Panc1 (cell line): ENCODE measurements at regions not wholly inside any gene's neighbourhood (a gene's known extent, or its start where the extent isn't known, plus 50 kb on each side); places are given as distances from the start of the nearest gene placed in this dataset.

ENCODE experiments used
- ATAC-seq: fragments of 200-7000 bp; cut with Tn5 transposase; 2 replicates; pipeline ENCODE4 v1.9.1; 2020; ENCODE audit warnings: mild to moderate bottlenecking, moderate library complexity
- BruUV-seq: library from RNA; stranded (reverse); fragments of 400-500 nt; replicated peaks from 2 replicates; lab custom pipeline; 2021; lab: Mats Ljungman, UMichigan
- CTCF ChIA-PET: fragments of 300-600 bp; sonication (Branson Sonifier 250); formaldehyde crosslinking; loops from one replicate; lab custom pipeline; 2022; ENCODE audit warnings: antibody characterized with exemption; lab: Charles Lee
- POLR2A ChIA-PET: fragments of 300-600 bp; sonication (Branson Sonifier 250); formaldehyde crosslinking; loops from one replicate; lab custom pipeline; 2022; ENCODE audit warnings: antibody characterized with exemption; lab: Charles Lee
- DNase-seq: peaks from one replicate; pipeline ENCODE4 v3.0.0-alpha.2; 2010; ENCODE audit warnings: low read depth, low spot score
- H3K27ac ChIP-seq: 2 replicates; pipeline ENCODE4 v1.5.1; 2011; ENCODE audit warnings: mild to moderate bottlenecking, low read length, inconsistent platforms
- H3K27me3 ChIP-seq: fragments of 200-500 bp; sonication (Bioruptor generic); 2 replicates; pipeline ENCODE4 v1.6.0; 2014; ENCODE audit warnings: low read length, inconsistent platforms; ENCODE audit not compliant: control insufficient read depth, insufficient read depth
- H3K36me3 ChIP-seq: fragments of 200-500 bp; sonication (Bioruptor generic); 2 replicates; pipeline ENCODE4 v1.5.1; 2014; ENCODE audit warnings: inconsistent platforms, mild to moderate bottlenecking, low read length, moderate library complexity; ENCODE audit not compliant: control insufficient read depth, insufficient read depth
- H3K4me1 ChIP-seq: 2 replicates; pipeline ENCODE4 v1.5.1; 2011; ENCODE audit warnings: inconsistent platforms, mild to moderate bottlenecking, low read length, moderate library complexity; ENCODE audit not compliant: control insufficient read depth, insufficient read depth
- H3K4me3 ChIP-seq, 2 experiments: 2 replicates each; pipeline ENCODE4 v1.5.1; 2011 to 2012; ENCODE audit warnings: low read depth in 2 of 2, low read length in 2 of 2, mild to moderate bottlenecking in 2 of 2, inconsistent platforms in 1 of 2, moderate library complexity in 1 of 2
- H3K9me3 ChIP-seq: fragments of 200-500 bp; sonication (Bioruptor generic); 2 replicates; pipeline ENCODE4 v1.5.1; 2014; ENCODE audit warnings: low read depth, mild to moderate bottlenecking, inconsistent platforms, low read length, moderate library complexity; ENCODE audit not compliant: control insufficient read depth, insufficient read depth
- POLR2AphosphoS5 ChIP-seq: IDR thresholded peaks from 2 replicates; pipeline ENCODE4 v1.6.1; 2012; ENCODE audit warnings: mild to moderate bottlenecking, low read depth, low read length, moderate library complexity
- SIN3A ChIP-seq: IDR thresholded peaks from 2 replicates; pipeline ENCODE4 v1.6.1; 2012; ENCODE audit warnings: low read depth, mild to moderate bottlenecking, low read length, moderate library complexity, borderline replicate concordance; ENCODE audit not compliant: insufficient read depth
- TCF7L2 ChIP-seq: IDR thresholded peaks from 2 replicates; pipeline ENCODE4 v1.6.1; 2011; ENCODE audit warnings: mild to moderate bottlenecking, low read depth, low read length, inconsistent platforms
- in situ Hi-C: cut with HindIII; loops from 2 replicates; pipeline ENCODE4 v1.10.0; 2016; ENCODE audit warnings: low sequenced_read_pairs, low pct_unique_long_range_greater_than_20kb
- intact Hi-C: fragments of 100-400 bp; cut with micrococcal nuclease; formaldehyde crosslinking; loops from one replicate; pipeline ENCODE4 v1.10.0; 2022; ENCODE audit not compliant: unreplicated experiment
- TF ChIP-seq, protein P1 (sequence below): fragments of 450-650 bp; IDR thresholded peaks from 2 replicates; pipeline ENCODE4 v1.5.1; 2017; ENCODE audit warnings: mild to moderate bottlenecking
- TF ChIP-seq, protein P2 (sequence below), 2 experiments: IDR thresholded peaks; 2 replicates each; pipeline ENCODE4 v1.6.1; 2011 to 2012; ENCODE audit warnings: low read depth in 2 of 2, control low read depth in 1 of 2, low read length in 1 of 2, mild to moderate bottlenecking in 1 of 2, moderate library complexity in 1 of 2; ENCODE audit not compliant: insufficient read depth in 1 of 2

DNA sequence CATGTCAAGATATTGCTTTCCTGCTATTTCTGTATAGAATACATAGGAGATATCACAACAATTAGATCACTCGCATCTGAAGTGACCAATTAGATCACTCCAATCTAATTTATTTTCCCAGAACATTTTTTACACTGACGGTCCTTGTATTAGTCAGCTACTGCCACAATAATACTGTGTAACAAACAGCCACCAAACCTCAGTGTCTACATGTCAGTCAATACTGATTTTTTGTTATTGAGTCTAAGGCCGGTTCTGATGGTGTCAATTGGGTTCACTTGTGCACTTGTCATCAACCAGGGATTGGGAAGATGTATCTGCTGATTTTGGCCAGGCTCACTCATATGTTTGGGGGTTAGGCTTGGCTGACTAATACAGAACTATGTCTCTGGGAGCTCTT is 275.9 kb upstream of the NFE2L3 start:
- ATAC-seq, result no peak
- H3K4me3 ChIP-seq, result no peak overlapping the region
- no peak for DNase-seq
- intact Hi-C loops, result no loop called here
- CTCF ChIA-PET, result no interaction called here
- H3K27ac ChIP-seq, result no peak overlapping the region
- H3K4me1 ChIP-seq, result no peaks in the 10 kb centered on the region
- H3K27me3 ChIP-seq, result peaks cover 40% of the 10 kb centered on the region
- no peaks in the 10 kb centered on the region for H3K9me3 ChIP-seq
- TF ChIP-seq POLR2AphosphoS5, result no peak
- TF ChIP-seq TCF7L2, result no peak
- no peak for TF ChIP-seq SIN3A
- no peaks in the 10 kb centered on the region for H3K36me3 ChIP-seq
- in situ Hi-C loops, result no loop called here
- BruUV-seq, result no TSS peak
- POLR2A ChIA-PET, result no interaction called here

DNA sequence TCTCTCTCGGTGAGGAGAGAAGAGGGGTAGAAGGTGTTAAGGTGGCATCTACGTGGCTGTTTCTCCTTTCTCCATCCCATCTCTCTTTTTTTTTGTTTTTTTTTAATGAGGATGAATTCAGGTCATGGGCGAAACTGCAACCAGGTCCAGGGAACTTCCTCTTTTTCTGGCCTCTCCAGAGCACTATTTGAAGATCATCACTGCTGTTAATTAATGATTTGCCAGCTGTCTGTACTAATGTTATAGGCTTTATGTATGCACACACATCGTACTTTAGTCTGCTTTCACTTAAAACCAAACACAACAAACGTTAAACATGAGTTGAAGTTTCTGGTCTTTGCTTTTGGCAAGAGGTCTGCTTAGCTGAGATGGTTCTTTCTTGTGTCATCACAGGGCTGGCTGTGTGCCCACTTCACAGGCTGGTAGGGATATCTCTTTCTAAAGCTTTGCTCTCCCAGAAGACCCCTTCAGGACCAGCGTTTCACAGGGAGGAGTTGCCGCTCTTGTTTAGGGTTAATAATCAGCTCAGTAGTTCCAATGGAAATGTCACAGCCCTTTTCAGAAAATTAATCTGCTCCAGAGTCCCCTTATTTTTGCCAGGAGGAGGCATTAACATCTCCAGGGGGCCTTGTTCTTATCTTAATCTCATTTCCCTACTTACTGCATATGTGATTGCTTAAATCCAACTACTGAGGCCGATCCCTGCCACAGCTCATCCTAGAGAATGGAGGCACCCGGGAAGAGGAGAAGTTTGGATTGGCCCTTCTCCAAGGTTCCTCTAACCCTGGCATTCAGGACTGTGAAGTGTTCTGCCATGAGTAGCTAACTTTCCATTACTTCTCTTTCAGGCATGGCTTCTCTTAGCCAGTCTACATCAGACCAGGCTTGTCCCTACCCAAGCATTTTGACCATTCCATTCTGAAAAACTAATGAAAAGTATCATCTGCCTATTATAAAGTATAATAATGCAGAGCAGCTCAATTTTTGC is 273.9 kb upstream of the NFE2L3 start:
- TF ChIP-seq SIN3A (no peak), TCF7L2 (no peak)
- TF ChIP-seq, protein P1, sequence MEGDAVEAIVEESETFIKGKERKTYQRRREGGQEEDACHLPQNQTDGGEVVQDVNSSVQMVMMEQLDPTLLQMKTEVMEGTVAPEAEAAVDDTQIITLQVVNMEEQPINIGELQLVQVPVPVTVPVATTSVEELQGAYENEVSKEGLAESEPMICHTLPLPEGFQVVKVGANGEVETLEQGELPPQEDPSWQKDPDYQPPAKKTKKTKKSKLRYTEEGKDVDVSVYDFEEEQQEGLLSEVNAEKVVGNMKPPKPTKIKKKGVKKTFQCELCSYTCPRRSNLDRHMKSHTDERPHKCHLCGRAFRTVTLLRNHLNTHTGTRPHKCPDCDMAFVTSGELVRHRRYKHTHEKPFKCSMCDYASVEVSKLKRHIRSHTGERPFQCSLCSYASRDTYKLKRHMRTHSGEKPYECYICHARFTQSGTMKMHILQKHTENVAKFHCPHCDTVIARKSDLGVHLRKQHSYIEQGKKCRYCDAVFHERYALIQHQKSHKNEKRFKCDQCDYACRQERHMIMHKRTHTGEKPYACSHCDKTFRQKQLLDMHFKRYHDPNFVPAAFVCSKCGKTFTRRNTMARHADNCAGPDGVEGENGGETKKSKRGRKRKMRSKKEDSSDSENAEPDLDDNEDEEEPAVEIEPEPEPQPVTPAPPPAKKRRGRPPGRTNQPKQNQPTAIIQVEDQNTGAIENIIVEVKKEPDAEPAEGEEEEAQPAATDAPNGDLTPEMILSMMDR, result no peak
- TF ChIP-seq, protein P2, sequence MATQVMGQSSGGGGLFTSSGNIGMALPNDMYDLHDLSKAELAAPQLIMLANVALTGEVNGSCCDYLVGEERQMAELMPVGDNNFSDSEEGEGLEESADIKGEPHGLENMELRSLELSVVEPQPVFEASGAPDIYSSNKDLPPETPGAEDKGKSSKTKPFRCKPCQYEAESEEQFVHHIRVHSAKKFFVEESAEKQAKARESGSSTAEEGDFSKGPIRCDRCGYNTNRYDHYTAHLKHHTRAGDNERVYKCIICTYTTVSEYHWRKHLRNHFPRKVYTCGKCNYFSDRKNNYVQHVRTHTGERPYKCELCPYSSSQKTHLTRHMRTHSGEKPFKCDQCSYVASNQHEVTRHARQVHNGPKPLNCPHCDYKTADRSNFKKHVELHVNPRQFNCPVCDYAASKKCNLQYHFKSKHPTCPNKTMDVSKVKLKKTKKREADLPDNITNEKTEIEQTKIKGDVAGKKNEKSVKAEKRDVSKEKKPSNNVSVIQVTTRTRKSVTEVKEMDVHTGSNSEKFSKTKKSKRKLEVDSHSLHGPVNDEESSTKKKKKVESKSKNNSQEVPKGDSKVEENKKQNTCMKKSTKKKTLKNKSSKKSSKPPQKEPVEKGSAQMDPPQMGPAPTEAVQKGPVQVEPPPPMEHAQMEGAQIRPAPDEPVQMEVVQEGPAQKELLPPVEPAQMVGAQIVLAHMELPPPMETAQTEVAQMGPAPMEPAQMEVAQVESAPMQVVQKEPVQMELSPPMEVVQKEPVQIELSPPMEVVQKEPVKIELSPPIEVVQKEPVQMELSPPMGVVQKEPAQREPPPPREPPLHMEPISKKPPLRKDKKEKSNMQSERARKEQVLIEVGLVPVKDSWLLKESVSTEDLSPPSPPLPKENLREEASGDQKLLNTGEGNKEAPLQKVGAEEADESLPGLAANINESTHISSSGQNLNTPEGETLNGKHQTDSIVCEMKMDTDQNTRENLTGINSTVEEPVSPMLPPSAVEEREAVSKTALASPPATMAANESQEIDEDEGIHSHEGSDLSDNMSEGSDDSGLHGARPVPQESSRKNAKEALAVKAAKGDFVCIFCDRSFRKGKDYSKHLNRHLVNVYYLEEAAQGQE (IDR thresholded peaks at IDR 0.05; ENCODE audit: insufficient read depth in 1 of 2, low read depth in 2 of 2, low read length in 1 of 2), result no peak
- no peaks in the 10 kb centered on the region for H3K9me3 ChIP-seq
- H3K27ac ChIP-seq, result no peak overlapping the region
- ATAC-seq (no peak), DNase-seq (no peak)
- ChIA-PET POLR2A (interaction anchor here (0.6 kb wide), 1 partner anchor 556 kb away, joined by 6 read pairs; no protein-coding TSS in a partner anchor), CTCF (no interaction called here)
- no peak overlapping the region for H3K4me3 ChIP-seq
- H3K4me1 ChIP-seq, result no peaks in the 10 kb centered on the region
- H3K27me3 ChIP-seq, result peaks cover 42% of the 10 kb centered on the region
- in situ Hi-C loops (no loop called here), intact Hi-C loops (no loop called here)
- BruUV-seq, result no TSS peak
- no peaks in the 10 kb centered on the region for H3K36me3 ChIP-seq

DNA sequence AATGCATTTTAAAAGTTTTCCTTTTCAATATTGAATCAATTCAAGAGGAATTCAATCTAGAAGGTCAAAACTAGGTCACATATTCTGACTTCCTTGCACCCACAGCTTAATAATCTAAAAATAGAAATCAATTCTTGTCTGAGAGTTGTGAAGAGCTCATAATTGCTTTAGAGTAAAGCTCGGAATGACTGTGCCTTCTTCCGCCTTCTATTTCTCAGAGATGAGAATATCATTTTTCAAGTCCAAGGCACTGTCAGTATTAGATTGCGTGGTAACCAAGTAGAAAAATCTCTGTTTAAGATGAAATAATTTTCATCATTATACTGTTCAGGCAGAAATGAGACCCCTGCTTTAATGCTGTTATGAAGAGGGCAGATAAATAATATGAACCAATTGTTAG is 272.2 kb upstream of the NFE2L3 start:
- no peak overlapping the region for H3K4me3 ChIP-seq
- ChIA-PET POLR2A (no interaction called here), CTCF (no interaction called here)
- H3K27ac ChIP-seq, result no peak overlapping the region
- no peaks in the 10 kb centered on the region for H3K4me1 ChIP-seq
- no peak for ATAC-seq
- H3K9me3 ChIP-seq, result no peaks in the 10 kb centered on the region
- DNase-seq, result no peak
- intact Hi-C loops, result no loop called here
- no peak for TF ChIP-seq TCF7L2
- no peak for TF ChIP-seq SIN3A
- TF ChIP-seq, protein P2 (IDR thresholded peaks at IDR 0.05; ENCODE audit: insufficient read depth in 1 of 2, low read depth in 2 of 2, low read length in 1 of 2), result no peak
- TF ChIP-seq, protein P1, result no peak
- no peak for TF ChIP-seq POLR2AphosphoS5
- H3K27me3 ChIP-seq, result peaks cover 42% of the 10 kb centered on the region
- H3K36me3 ChIP-seq, result no peaks in the 10 kb centered on the region
- no TSS peak for BruUV-seq
- in situ Hi-C loops, result no loop called here
